HG02798 (cell line): ENCODE measurements at regions not wholly inside any gene's neighbourhood (a gene's known extent, or its start where the extent isn't known, plus 50 kb on each side); places are given as distances from the start of the nearest gene placed in this dataset.
"Not testable (repeated sequence)": the region's sequence is repeated elsewhere in the genome, so short reads cannot be mapped to it uniquely, and the experiment has no call there.

Source experiments
- ATAC-seq: cut with Tn5 transposase; IDR thresholded peaks from one replicate; pipeline ENCODE4 v1.9.1; 2021; ENCODE audit warnings: mild to moderate bottlenecking; ENCODE audit not compliant: unreplicated experiment, poor library complexity

- ATAC-seq = no peak
Observed at GRCh38 chr10:31173752-31174151, 142.1 kb upstream of the ZNF438 start.

- no peak for ATAC-seq
Observed at GRCh38 chr10:31179091-31179680, 139.8 kb upstream of the ZEB1 start.

GRCh38 chr10:31186225-31187000 is 132.6 kb upstream of the ZEB1 start:
- ATAC-seq = no peak

- no peak for ATAC-seq
Observed at GRCh38 chr10:31187182-31187581, 131.8 kb upstream of the ZEB1 start.

GRCh38 chr10:31187607-31188210 is 131.3 kb upstream of the ZEB1 start:
- ATAC-seq = no peak

- no peak for ATAC-seq
Observed at GRCh38 chr10:31188792-31189406, 130.1 kb upstream of the ZEB1 start.

- no peak for ATAC-seq
Observed at GRCh38 chr10:31190488-31190887, 128.5 kb upstream of the ZEB1 start.

GRCh38 chr10:31192475-31192874 is 126.5 kb upstream of the ZEB1 start:
- no peak for ATAC-seq

GRCh38 chr10:31194986-31195385 is 124.0 kb upstream of the ZEB1 start:
- ATAC-seq = no peak

- no peak for ATAC-seq
Observed at GRCh38 chr10:31197886-31198285, 121.1 kb upstream of the ZEB1 start.

- ATAC-seq = no peak
Observed at GRCh38 chr10:31204090-31204489, 114.9 kb upstream of the ZEB1 start.

GRCh38 chr10:31207636-31208035 is 111.4 kb upstream of the ZEB1 start:
- no peak for ATAC-seq

- no peak for ATAC-seq
Observed at GRCh38 chr10:31209478-31209877, 109.5 kb upstream of the ZEB1 start.

- ATAC-seq = no peak
Observed at GRCh38 chr10:31210190-31210589, 108.8 kb upstream of the ZEB1 start.

GRCh38 chr10:31213959-31214358 is 105.1 kb upstream of the ZEB1 start:
- ATAC-seq = no peak

GRCh38 chr10:31215052-31215451 is 104.0 kb upstream of the ZEB1 start:
- ATAC-seq = no peak

- no peak for ATAC-seq
Observed at GRCh38 chr10:31219306-31219705, 99.7 kb upstream of the ZEB1 start.

GRCh38 chr10:31228780-31229179 is 90.2 kb upstream of the ZEB1 start:
- ATAC-seq = not testable (repeated sequence)

- no peak for ATAC-seq
Observed at GRCh38 chr10:31239961-31240360, 79.1 kb upstream of the ZEB1 start.

GRCh38 chr10:31242902-31243301 is 76.1 kb upstream of the ZEB1 start:
- ATAC-seq = peak; percentile 55

GRCh38 chr10:31251118-31251517 is 67.9 kb upstream of the ZEB1 start:
- not testable (repeated sequence) for ATAC-seq
